ENCODE measurements at regions not wholly inside any gene's neighbourhood (a gene's known extent, or its start where the extent isn't known, plus 50 kb on each side); places are given as distances from the start of the nearest gene placed in this dataset.

- no peak for DNase-seq (ENCODE audit: extremely low read depth in 1 of 11, low read depth in 9 of 11, low spot score in 4 of 11)
These were observed 592.7 kb downstream of the INHBA start for GRCh38 chr7:41110186-41110585.

- DNase-seq (ENCODE audit: extremely low read depth in 1 of 11, low read depth in 9 of 11, low spot score in 4 of 11) = no peak
These were observed 594.1 kb downstream of the INHBA start for GRCh38 chr7:41108821-41109220.

- no peak for DNase-seq (ENCODE audit: extremely low read depth in 1 of 11, low read depth in 9 of 11, low spot score in 4 of 11)
These were observed 594.9 kb downstream of the INHBA start for GRCh38 chr7:41107938-41108448.

- DNase-seq (ENCODE audit: extremely low read depth in 1 of 11, low read depth in 9 of 11, low spot score in 4 of 11) = no peak
These were observed 595.5 kb downstream of the INHBA start for GRCh38 chr7:41107330-41107937.

- DNase-seq (ENCODE audit: extremely low read depth in 1 of 11, low read depth in 9 of 11, low spot score in 4 of 11) = no peak
These were observed 598.3 kb downstream of the INHBA start for GRCh38 chr7:41104631-41105030.

- no peak for DNase-seq (ENCODE audit: extremely low read depth in 1 of 11, low read depth in 9 of 11, low spot score in 4 of 11)
These were observed 599.6 kb downstream of the INHBA start for GRCh38 chr7:41103331-41103730.

- no peak for DNase-seq (ENCODE audit: extremely low read depth in 1 of 11, low read depth in 9 of 11, low spot score in 4 of 11)
These were observed 604.0 kb downstream of the INHBA start for GRCh38 chr7:41098846-41099245.

- no peak for DNase-seq (ENCODE audit: extremely low read depth in 1 of 11, low read depth in 9 of 11, low spot score in 4 of 11)
These were observed 604.5 kb downstream of the INHBA start for GRCh38 chr7:41098402-41098801.

GRCh38 chr7:41097501-41097900, 605.4 kb downstream of the INHBA start:
- DNase-seq (ENCODE audit: extremely low read depth in 1 of 11, low read depth in 9 of 11, low spot score in 4 of 11) = no peak

GRCh38 chr7:41096917-41097316, 606.0 kb downstream of the INHBA start:
- DNase-seq (ENCODE audit: extremely low read depth in 1 of 11, low read depth in 9 of 11, low spot score in 4 of 11) = no peak

- DNase-seq (ENCODE audit: extremely low read depth in 1 of 11, low read depth in 9 of 11, low spot score in 4 of 11) = no peak
These were observed 609.7 kb downstream of the INHBA start for GRCh38 chr7:41093141-41093540.

- DNase-seq (ENCODE audit: extremely low read depth in 1 of 11, low read depth in 9 of 11, low spot score in 4 of 11) = no peak
These were observed 617.6 kb downstream of the INHBA start for GRCh38 chr7:41085244-41085643.

- no peak for DNase-seq (ENCODE audit: extremely low read depth in 1 of 11, low read depth in 9 of 11, low spot score in 4 of 11)
These were observed 618.5 kb downstream of the INHBA start for GRCh38 chr7:41084381-41084780.

- DNase-seq (ENCODE audit: extremely low read depth in 1 of 11, low read depth in 9 of 11, low spot score in 4 of 11) = no peak
These were observed 633.3 kb downstream of the INHBA start for GRCh38 chr7:41069635-41070034.

- DNase-seq (ENCODE audit: extremely low read depth in 1 of 11, low read depth in 9 of 11, low spot score in 4 of 11) = no peak
These were observed 635.3 kb downstream of the INHBA start for GRCh38 chr7:41067576-41067975.

GRCh38 chr7:41065663-41066062, 637.2 kb downstream of the INHBA start:
- no peak for DNase-seq (ENCODE audit: extremely low read depth in 1 of 11, low read depth in 9 of 11, low spot score in 4 of 11)

- DNase-seq (ENCODE audit: extremely low read depth in 1 of 11, low read depth in 9 of 11, low spot score in 4 of 11) = no peak
These were observed 639.8 kb downstream of the INHBA start for GRCh38 chr7:41063116-41063515.

- DNase-seq (ENCODE audit: extremely low read depth in 1 of 11, low read depth in 9 of 11, low spot score in 4 of 11) = no peak
These were observed 642.1 kb downstream of the INHBA start for GRCh38 chr7:41060796-41061195.

- no peak for DNase-seq (ENCODE audit: extremely low read depth in 1 of 11, low read depth in 9 of 11, low spot score in 4 of 11)
These were observed 643.1 kb downstream of the INHBA start for GRCh38 chr7:41059796-41060195.

GRCh38 chr7:41058986-41059741, 643.7 kb downstream of the INHBA start:
- no peak for DNase-seq (ENCODE audit: extremely low read depth in 1 of 11, low read depth in 9 of 11, low spot score in 4 of 11)

Data from renal cortex interstitium (tissue), 11 donors.